Activated CD4-positive, alpha-beta memory T cell treated with anti-CD3 and anti-CD28 coated beads for 36 hours (primary cell): ENCODE measurements at regions not wholly inside any gene's neighbourhood (a gene's known extent, or its start where the extent isn't known, plus 50 kb on each side); places are given as distances from the start of the nearest gene placed in this dataset.

Source experiments
- CTCF ChIA-PET: fragments of 350-600 bp; sonication (Branson Sonifier 250); formaldehyde crosslinking; loops from one replicate; lab custom pipeline; 2021; ENCODE audit warnings: antibody characterized with exemption, inconsistent platforms; lab: Charles Lee
- POLR2A ChIA-PET: fragments of 350-600 bp; sonication (Branson Sonifier 250); formaldehyde crosslinking; loops from one replicate; lab custom pipeline; 2021; ENCODE audit warnings: antibody characterized with exemption; lab: Charles Lee
- DNase-seq: peaks from one replicate; pipeline ENCODE4 v3.0.0-alpha.2; 2020
- H3K27ac Mint-ChIP-seq: one replicate; pipeline ENCODE4 v1.8.0; 2021; ENCODE audit warnings: mixed read lengths
- H3K27me3 Mint-ChIP-seq: one replicate; pipeline ENCODE4 v1.8.0; 2021; ENCODE audit warnings: mixed read lengths
- H3K36me3 Mint-ChIP-seq: one replicate; pipeline ENCODE4 v1.8.0; 2021; ENCODE audit warnings: mixed read lengths
- H3K4me1 Mint-ChIP-seq: one replicate; pipeline ENCODE4 v1.8.0; 2021; ENCODE audit warnings: low read depth, mixed read lengths
- H3K4me3 Mint-ChIP-seq: one replicate; pipeline ENCODE4 v1.8.0; 2021; ENCODE audit warnings: mild to moderate bottlenecking, mixed read lengths
- H3K9me3 Mint-ChIP-seq: one replicate; pipeline ENCODE4 v1.8.0; 2021; ENCODE audit warnings: mixed read lengths
- intact Hi-C: fragments of 100-400 bp; cut with micrococcal nuclease; formaldehyde crosslinking; loops from one replicate; pipeline ENCODE4 v1.15.1; 2023

DNA sequence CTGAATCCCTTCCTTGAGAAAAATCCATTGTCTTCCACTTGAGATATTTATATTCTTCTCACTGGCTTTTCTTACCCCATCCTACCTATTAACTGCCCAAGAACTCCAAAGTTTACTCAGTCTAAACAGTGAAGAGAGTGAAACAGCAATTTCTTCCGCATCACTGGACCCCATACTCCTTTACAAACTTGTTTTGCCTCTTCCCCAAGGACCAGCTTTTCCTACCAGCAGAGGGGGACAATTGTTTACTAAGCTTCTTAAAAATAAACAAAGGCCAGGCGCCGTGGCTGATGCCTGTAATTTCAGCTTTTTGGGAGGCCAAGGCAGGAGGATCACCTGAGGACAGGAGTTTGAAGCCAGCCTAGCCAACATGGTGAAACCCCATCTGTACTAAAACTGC lies 52.0 kb downstream of the LRATD1 start:
- POLR2A ChIA-PET: no interaction called here
- CTCF ChIA-PET: no interaction called here
- intact Hi-C loops: no loop called here
- Mint-ChIP-seq H3K36me3 (no peaks in the 10 kb centered on the region), H3K27me3 (no peaks in the 10 kb centered on the region), H3K4me1 (no peaks in the 10 kb centered on the region), H3K9me3 (no peaks in the 10 kb centered on the region), H3K4me3 (no peak overlapping the region), H3K27ac (no peak overlapping the region)
- no peak for DNase-seq

DNA sequence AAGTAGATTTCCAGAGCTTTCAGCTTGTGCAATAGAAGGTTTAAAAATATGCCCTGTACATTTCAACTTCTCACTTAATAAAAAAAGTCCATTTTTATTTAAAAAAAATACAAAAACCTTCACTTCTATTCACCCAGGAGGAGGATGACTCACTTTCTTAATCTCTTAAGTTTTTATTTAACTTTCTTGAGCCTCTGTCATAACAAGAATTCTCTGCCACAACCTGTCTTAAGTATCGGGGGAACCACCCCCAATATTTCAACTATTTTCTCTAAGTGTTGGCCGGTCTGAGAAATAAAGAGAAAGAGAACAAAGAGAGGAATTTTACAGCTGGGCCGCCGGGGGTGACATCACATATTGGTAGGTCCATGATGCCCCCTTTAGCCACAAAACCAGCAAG lies 58.4 kb downstream of the LRATD1 start:
- Mint-ChIP-seq H3K27me3 (no peaks in the 10 kb centered on the region), H3K27ac (no peak overlapping the region), H3K36me3 (peaks cover 2% of the 10 kb centered on the region), H3K4me3 (no peak overlapping the region), H3K9me3 (peaks cover 8% of the 10 kb centered on the region), H3K4me1 (no peaks in the 10 kb centered on the region)
- ChIA-PET CTCF (no interaction called here), POLR2A (no interaction called here)
- no peak for DNase-seq
- intact Hi-C loops: no loop called here

DNA sequence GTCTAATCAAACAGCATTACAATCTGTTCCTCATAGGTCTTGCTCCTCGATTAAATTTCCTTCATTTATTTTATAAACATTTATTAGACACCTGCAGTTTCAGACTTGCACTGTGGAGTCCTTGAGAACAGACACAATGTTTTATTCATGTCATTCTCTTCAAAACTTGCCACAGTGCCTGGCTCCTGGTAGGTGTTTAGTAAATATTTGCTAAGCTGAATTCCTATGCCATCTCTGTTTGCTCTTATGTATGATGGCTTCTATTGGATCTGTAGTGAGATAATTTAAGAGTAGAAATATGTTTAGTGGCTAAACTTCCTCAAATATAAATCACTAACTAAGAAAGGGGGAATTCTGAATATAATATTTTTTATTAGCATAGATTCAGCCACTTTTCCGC lies 61.4 kb downstream of the LRATD1 start:
- no peaks in the 10 kb centered on the region for H3K27me3 Mint-ChIP-seq
- ChIA-PET CTCF (no interaction called here), POLR2A (no interaction called here)
- H3K36me3 Mint-ChIP-seq: peaks cover 2% of the 10 kb centered on the region
- DNase-seq: no peak
- intact Hi-C loops: no loop called here
- no peaks in the 10 kb centered on the region for H3K4me1 Mint-ChIP-seq
- no peak overlapping the region for H3K4me3 Mint-ChIP-seq
- H3K9me3 Mint-ChIP-seq: peaks cover 8% of the 10 kb centered on the region
- H3K27ac Mint-ChIP-seq: no peak overlapping the region

DNA sequence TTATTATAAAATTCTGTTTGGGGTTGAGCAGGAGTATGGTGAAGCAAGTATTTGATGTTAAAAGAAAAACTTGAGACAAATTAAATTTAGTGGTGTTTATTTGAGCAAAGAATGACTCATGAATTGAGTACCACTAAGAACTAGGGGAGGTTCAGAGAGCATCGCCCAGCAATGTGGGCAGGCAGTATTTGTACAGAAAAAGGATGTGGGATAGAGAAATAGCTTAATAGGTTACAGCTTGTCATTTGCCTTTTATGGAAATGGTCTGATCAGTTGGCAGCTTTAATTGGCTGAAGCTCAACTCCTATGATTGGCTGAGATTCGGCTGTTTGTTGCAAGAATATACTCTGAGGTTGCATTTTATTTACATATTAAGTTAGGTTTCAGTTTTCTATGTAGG lies 68.2 kb downstream of the LRATD1 start:
- intact Hi-C loops: no loop called here

DNA sequence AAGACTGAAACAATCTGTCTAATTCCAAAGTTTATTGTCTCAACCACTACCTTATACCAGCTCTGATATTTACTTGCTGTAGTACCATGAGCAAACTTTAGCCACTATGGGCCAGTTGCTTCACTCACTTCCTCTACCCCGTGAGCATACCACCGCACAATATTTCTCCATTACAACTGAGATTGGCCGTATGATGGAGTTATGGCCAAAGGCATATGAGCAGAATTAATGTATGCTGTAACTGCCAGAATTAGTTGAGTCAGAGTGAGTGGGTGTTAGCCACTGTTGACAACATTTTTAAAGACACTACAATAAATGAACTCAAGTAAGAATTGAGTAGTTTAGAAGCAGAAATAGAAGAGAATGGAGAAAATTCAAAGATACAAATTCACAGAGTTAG lies 69.7 kb downstream of the LRATD1 start:
- Mint-ChIP-seq H3K27me3 (no peaks in the 10 kb centered on the region), H3K36me3 (no peaks in the 10 kb centered on the region), H3K4me1 (no peaks in the 10 kb centered on the region), H3K9me3 (no peaks in the 10 kb centered on the region), H3K4me3 (no peak overlapping the region), H3K27ac (no peak overlapping the region)
- DNase-seq: no peak
- CTCF ChIA-PET: no interaction called here
- intact Hi-C loops: no loop called here
- POLR2A ChIA-PET: no interaction called here

More for the DNA sequence above, 68.2 kb downstream of the LRATD1 start:
- H3K4me3 Mint-ChIP-seq: no peak overlapping the region
- ChIA-PET CTCF (no interaction called here), POLR2A (no interaction called here)
- no peaks in the 10 kb centered on the region for H3K36me3 Mint-ChIP-seq
- no peaks in the 10 kb centered on the region for H3K27me3 Mint-ChIP-seq
- H3K4me1 Mint-ChIP-seq: no peaks in the 10 kb centered on the region
- H3K27ac Mint-ChIP-seq: no peak overlapping the region
- no peaks in the 10 kb centered on the region for H3K9me3 Mint-ChIP-seq
- no peak for DNase-seq

DNA sequence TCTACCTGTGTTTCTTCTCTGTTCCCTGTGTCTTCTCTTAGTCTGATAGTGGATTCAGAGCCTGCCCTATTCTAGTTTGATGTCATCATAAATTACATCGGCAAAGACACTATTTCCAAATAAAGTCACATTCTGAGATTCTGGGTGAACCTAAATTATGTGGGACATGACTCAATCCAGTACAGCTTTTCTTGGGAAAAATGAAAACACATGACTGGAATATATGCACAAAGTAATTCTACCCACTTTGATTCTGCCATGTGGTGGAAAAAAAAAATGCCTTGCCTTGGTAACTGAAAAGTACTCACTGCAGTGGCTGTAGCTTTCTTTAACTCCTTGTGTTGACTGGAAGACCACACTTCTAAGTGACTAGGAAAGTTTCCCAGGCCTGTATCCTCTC lies 73.7 kb downstream of the LRATD1 start:
- no peak for DNase-seq
- ChIA-PET POLR2A (no interaction called here), CTCF (no interaction called here)
- no peaks in the 10 kb centered on the region for H3K27me3 Mint-ChIP-seq
- H3K27ac Mint-ChIP-seq: no peak overlapping the region
- no peaks in the 10 kb centered on the region for H3K36me3 Mint-ChIP-seq
- no peak overlapping the region for H3K4me3 Mint-ChIP-seq
- H3K4me1 Mint-ChIP-seq: no peaks in the 10 kb centered on the region
- H3K9me3 Mint-ChIP-seq: no peaks in the 10 kb centered on the region
- intact Hi-C loops: no loop called here

GRCh38 chr2:14712111-14712510 lies 79.6 kb downstream of the LRATD1 start:
- no peak overlapping the region for H3K4me3 Mint-ChIP-seq
- H3K4me1 Mint-ChIP-seq: no peaks in the 10 kb centered on the region
- no peak overlapping the region for H3K27ac Mint-ChIP-seq
- no peaks in the 10 kb centered on the region for H3K9me3 Mint-ChIP-seq
- CTCF ChIA-PET: no interaction called here
- intact Hi-C loops: no loop called here
- no peak for DNase-seq
- H3K36me3 Mint-ChIP-seq: no peaks in the 10 kb centered on the region
- POLR2A ChIA-PET: no interaction called here
- no peaks in the 10 kb centered on the region for H3K27me3 Mint-ChIP-seq

- H3K27me3 Mint-ChIP-seq: no peaks in the 10 kb centered on the region
- H3K27ac Mint-ChIP-seq: no peak overlapping the region
- ChIA-PET CTCF (no interaction called here), POLR2A (no interaction called here)
- H3K4me1 Mint-ChIP-seq: no peaks in the 10 kb centered on the region
- no peak for DNase-seq
- no peaks in the 10 kb centered on the region for H3K9me3 Mint-ChIP-seq
- no peaks in the 10 kb centered on the region for H3K36me3 Mint-ChIP-seq
- intact Hi-C loops: no loop called here
- no peak overlapping the region for H3K4me3 Mint-ChIP-seq
Measured at GRCh38 chr2:14713248-14713647, 80.7 kb downstream of the LRATD1 start.

DNA sequence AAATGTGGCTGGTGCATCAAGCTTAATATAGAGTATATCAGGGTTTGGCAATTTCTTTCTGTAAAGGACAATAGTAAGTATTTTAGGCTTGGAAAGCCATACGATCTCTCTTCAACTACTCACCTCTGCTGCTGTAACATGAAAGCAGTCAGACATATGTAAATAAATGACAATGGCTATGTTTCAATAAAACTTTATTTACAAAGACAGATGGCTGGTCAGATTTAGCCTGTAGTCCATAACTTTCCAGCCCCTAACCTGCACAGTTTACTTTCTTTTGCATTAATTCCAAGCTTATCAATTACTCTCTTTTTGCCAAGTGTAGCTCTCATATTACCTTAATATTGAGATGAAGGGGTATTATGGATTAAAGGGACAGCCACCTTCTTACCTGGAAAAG lies 83.1 kb downstream of the LRATD1 start:
- DNase-seq: no peak
- POLR2A ChIA-PET: no interaction called here
- Mint-ChIP-seq H3K36me3 (no peaks in the 10 kb centered on the region), H3K9me3 (no peaks in the 10 kb centered on the region), H3K4me3 (no peak overlapping the region), H3K27me3 (no peaks in the 10 kb centered on the region), H3K27ac (no peak overlapping the region), H3K4me1 (no peaks in the 10 kb centered on the region)
- intact Hi-C loops: no loop called here
- CTCF ChIA-PET: no interaction called here

GRCh38 chr2:14716319-14716718 lies 83.8 kb downstream of the LRATD1 start:
- Mint-ChIP-seq H3K4me1 (no peaks in the 10 kb centered on the region), H3K36me3 (no peaks in the 10 kb centered on the region), H3K27me3 (no peaks in the 10 kb centered on the region), H3K4me3 (no peak overlapping the region), H3K27ac (no peak overlapping the region), H3K9me3 (no peaks in the 10 kb centered on the region)
- CTCF ChIA-PET: no interaction called here
- POLR2A ChIA-PET: no interaction called here
- intact Hi-C loops: no loop called here
- DNase-seq: no peak

- Mint-ChIP-seq H3K36me3 (no peaks in the 10 kb centered on the region), H3K9me3 (no peaks in the 10 kb centered on the region)
Measured at GRCh38 chr2:14717131-14717530, 84.6 kb downstream of the LRATD1 start.

DNA sequence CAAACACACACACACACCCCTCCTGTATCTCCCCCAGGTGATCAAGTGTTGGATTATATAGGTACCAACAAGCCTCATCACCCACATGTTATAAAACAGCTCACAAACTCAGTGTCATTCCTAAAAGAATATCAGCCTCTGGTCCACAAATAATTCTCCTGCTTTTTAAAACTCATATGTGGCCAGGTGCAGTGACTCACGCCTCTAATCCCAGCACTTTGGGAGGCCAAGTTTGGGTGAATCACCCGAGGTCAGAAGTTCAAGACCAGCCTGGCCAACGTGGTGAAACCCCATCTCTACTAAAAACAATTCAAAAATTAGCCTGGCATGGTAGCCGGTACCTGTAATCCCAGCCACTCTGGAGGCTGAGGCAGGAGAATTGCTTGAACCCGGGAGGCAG lies 87.8 kb downstream of the LRATD1 start:
- intact Hi-C loops: no loop called here
- H3K9me3 Mint-ChIP-seq: no peaks in the 10 kb centered on the region
- H3K4me1 Mint-ChIP-seq: no peaks in the 10 kb centered on the region
- H3K4me3 Mint-ChIP-seq: no peak overlapping the region
- no peaks in the 10 kb centered on the region for H3K27me3 Mint-ChIP-seq
- H3K36me3 Mint-ChIP-seq: no peaks in the 10 kb centered on the region
- no peak overlapping the region for H3K27ac Mint-ChIP-seq
- ChIA-PET POLR2A (no interaction called here), CTCF (no interaction called here)
- no peak for DNase-seq

More at GRCh38 chr2:14717131-14717530, 84.6 kb downstream of the LRATD1 start:
- POLR2A ChIA-PET: no interaction called here
- H3K27ac Mint-ChIP-seq: no peak overlapping the region
- no peaks in the 10 kb centered on the region for H3K4me1 Mint-ChIP-seq
- intact Hi-C loops: no loop called here
- no peak for DNase-seq
- H3K27me3 Mint-ChIP-seq: no peaks in the 10 kb centered on the region
- H3K4me3 Mint-ChIP-seq: no peak overlapping the region
- CTCF ChIA-PET: no interaction called here

DNA sequence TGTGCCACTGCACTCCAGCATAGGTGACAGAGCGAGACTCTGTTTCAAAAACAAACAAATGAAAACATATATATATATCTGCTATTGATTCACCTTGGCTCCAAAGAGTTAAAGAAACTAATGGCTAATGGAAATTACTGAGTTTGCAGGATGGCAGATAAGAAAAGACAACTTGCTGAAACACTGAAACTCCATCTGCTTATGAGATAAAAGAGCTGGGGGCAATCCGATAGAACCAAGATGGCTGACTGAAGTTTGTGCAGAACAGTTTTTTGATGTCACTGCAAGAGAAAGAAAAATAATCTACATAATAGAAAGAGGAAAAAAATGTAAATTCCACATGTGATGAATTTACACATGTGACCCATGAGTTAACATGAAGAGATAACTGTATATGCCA lies 88.2 kb downstream of the LRATD1 start:
- Mint-ChIP-seq H3K27ac (no peak overlapping the region), H3K4me1 (no peaks in the 10 kb centered on the region), H3K36me3 (no peaks in the 10 kb centered on the region), H3K4me3 (no peak overlapping the region), H3K9me3 (no peaks in the 10 kb centered on the region), H3K27me3 (no peaks in the 10 kb centered on the region)
- intact Hi-C loops: no loop called here
- no peak for DNase-seq
- ChIA-PET POLR2A (no interaction called here), CTCF (no interaction called here)
